ENCODE measurements at regions not wholly inside any gene's neighbourhood (a gene's known extent, or its start where the extent isn't known, plus 50 kb on each side); places are given as distances from the start of the nearest gene placed in this dataset.
"Not testable (repeated sequence)": the region's sequence is repeated elsewhere in the genome, so short reads cannot be mapped to it uniquely, and the experiment has no call there.

- no peak overlapping the region for H3K27ac ChIP-seq
- H3K4me3 ChIP-seq, result no peak overlapping the region
- intact Hi-C loops (cut with DNase I), result no loop called here
- H3K36me3 ChIP-seq, result no peaks in the 10 kb centered on the region
- H3K27me3 ChIP-seq (replicated peaks; ENCODE audit: insufficient read depth), result no peaks in the 10 kb centered on the region
- DNase-seq (ENCODE audit: low spot score), result no peak
- no peaks in the 10 kb centered on the region for H3K4me1 ChIP-seq (replicated peaks)
- 85% methylated on average over 3 of the region's 3 CpGs for WGBS
- H3K9me3 ChIP-seq, result no peaks in the 10 kb centered on the region
- no peak for TF ChIP-seq POLR2A (IDR thresholded peaks at IDR 0.05)
Observed at GRCh38 chr3:31095255-31095654, 200.8 kb upstream of the GADL1 start.

GRCh38 chr3:31096661-31097395 lies 202.4 kb upstream of the GADL1 start:
- Histone ChIP-seq H3K4me1 (replicated peaks) (no peaks in the 10 kb centered on the region), H3K4me3 (no peak overlapping the region), H3K9me3 (no peaks in the 10 kb centered on the region), H3K27ac (no peak overlapping the region), H3K36me3 (no peaks in the 10 kb centered on the region), H3K27me3 (replicated peaks; ENCODE audit: insufficient read depth) (no peaks in the 10 kb centered on the region)
- intact Hi-C loops (cut with DNase I), result no loop called here
- DNase-seq (ENCODE audit: low spot score), result no peak
- 82% methylated on average over 5 of the region's 5 CpGs for WGBS
- TF ChIP-seq POLR2A (IDR thresholded peaks at IDR 0.05) (no peak), POLR2AphosphoS5 (IDR thresholded peaks at IDR 0.05) (no peak)
- TF ChIP-seq, protein P1, sequence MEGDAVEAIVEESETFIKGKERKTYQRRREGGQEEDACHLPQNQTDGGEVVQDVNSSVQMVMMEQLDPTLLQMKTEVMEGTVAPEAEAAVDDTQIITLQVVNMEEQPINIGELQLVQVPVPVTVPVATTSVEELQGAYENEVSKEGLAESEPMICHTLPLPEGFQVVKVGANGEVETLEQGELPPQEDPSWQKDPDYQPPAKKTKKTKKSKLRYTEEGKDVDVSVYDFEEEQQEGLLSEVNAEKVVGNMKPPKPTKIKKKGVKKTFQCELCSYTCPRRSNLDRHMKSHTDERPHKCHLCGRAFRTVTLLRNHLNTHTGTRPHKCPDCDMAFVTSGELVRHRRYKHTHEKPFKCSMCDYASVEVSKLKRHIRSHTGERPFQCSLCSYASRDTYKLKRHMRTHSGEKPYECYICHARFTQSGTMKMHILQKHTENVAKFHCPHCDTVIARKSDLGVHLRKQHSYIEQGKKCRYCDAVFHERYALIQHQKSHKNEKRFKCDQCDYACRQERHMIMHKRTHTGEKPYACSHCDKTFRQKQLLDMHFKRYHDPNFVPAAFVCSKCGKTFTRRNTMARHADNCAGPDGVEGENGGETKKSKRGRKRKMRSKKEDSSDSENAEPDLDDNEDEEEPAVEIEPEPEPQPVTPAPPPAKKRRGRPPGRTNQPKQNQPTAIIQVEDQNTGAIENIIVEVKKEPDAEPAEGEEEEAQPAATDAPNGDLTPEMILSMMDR (IDR thresholded peaks at IDR 0.05), result no peak

- intact Hi-C loops (cut with DNase I), result no loop called here
- DNase-seq (ENCODE audit: low spot score), result no peak
- 100% methylated on average over 1 of the region's 1 CpG for WGBS
- Histone ChIP-seq H3K4me3 (no peak overlapping the region), H3K4me1 (replicated peaks) (no peaks in the 10 kb centered on the region), H3K27ac (no peak overlapping the region), H3K27me3 (replicated peaks; ENCODE audit: insufficient read depth) (no peaks in the 10 kb centered on the region), H3K36me3 (no peaks in the 10 kb centered on the region), H3K9me3 (no peaks in the 10 kb centered on the region)
- no peak for TF ChIP-seq POLR2A (IDR thresholded peaks at IDR 0.05)
- TF ChIP-seq, protein P1 (IDR thresholded peaks at IDR 0.05), result no peak
- no peak for TF ChIP-seq POLR2AphosphoS5 (IDR thresholded peaks at IDR 0.05)
Observed at GRCh38 chr3:31100519-31100918, 206.1 kb upstream of the GADL1 start.

DNA sequence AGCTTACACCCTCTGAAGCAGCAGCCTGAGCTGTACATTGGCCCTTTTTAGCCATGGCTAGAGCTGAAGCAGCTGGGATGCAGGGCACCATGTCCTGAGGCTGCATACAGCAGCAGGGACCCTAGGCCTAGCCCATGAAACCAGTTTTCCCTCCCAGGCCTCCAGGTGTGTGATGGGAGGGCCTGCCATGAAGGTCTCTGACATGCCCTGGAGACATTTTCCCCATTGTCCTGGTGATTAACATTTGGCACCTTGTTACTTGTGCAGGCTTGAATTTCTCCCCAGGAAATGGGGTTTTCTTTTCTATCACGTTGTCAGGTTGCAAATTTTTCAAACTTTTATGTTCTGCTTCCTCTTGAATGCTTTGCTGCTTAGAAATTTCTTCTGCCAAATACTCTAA lies 206.8 kb upstream of the GADL1 start:
- WGBS, result 13% methylated on average over 1 of the region's 1 CpG
- DNase-seq (ENCODE audit: low spot score); H3K4me1 ChIP-seq (replicated peaks); H3K27ac ChIP-seq; H3K9me3 ChIP-seq; intact Hi-C loops (cut with DNase I); H3K36me3 ChIP-seq; H3K4me3 ChIP-seq; H3K27me3 ChIP-seq (replicated peaks; ENCODE audit: insufficient read depth): not testable (repeated sequence)

DNA sequence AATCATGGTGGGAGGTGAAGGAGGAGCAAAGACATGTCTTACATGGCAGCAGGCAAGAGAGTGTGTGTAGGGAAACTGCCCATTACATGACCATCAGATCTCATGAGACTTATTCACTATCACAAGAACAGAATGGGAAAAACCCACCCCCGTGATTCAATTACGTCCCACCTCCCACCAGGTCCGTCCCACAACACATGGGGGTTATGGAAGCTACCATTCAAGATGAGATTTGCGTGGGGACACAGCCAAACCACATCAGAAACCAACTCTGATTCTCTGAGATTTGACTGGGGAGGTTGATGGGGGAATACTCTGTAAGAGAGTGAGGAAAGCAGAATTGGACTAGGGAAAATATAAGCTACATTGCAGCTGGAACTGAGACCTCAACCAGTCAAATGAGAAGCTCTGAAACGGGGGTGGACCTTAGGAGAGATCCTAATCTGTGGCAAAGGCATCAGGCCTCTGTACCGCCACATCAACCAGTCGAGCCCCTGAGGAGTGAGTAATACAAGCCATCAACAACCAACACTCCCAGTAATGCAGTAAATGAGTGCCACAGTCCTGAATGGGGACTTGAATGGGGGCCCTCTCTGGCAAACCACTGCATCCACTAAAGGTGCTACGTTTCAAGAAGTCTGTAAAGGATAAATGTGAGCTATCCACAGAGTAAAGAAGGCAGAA lies 207.9 kb upstream of the GADL1 start:
- Histone ChIP-seq H3K9me3 (no peaks in the 10 kb centered on the region), H3K27ac (no peak overlapping the region), H3K36me3 (no peaks in the 10 kb centered on the region), H3K4me3 (no peak overlapping the region), H3K27me3 (replicated peaks; ENCODE audit: insufficient read depth) (no peaks in the 10 kb centered on the region), H3K4me1 (replicated peaks) (no peaks in the 10 kb centered on the region)
- WGBS, result 90% methylated on average over 8 of the region's 8 CpGs
- DNase-seq (ENCODE audit: low spot score), result no peak
- TF ChIP-seq POLR2A (IDR thresholded peaks at IDR 0.05) (no peak), POLR2AphosphoS5 (IDR thresholded peaks at IDR 0.05) (no peak)
- TF ChIP-seq, protein P1 (IDR thresholded peaks at IDR 0.05), result no peak
- intact Hi-C loops (cut with DNase I), result no loop called here

GRCh38 chr3:31103181-31103580 lies 208.7 kb upstream of the GADL1 start:
- TF ChIP-seq POLR2AphosphoS5 (IDR thresholded peaks at IDR 0.05) (no peak), POLR2A (IDR thresholded peaks at IDR 0.05) (no peak)
- TF ChIP-seq, protein P1 (IDR thresholded peaks at IDR 0.05), result no peak
- 76% methylated on average over 2 of the region's 2 CpGs for WGBS
- intact Hi-C loops (cut with DNase I), result no loop called here
- no peak for DNase-seq (ENCODE audit: low spot score)
- H3K36me3 ChIP-seq, result no peaks in the 10 kb centered on the region
- no peak overlapping the region for H3K27ac ChIP-seq
- H3K27me3 ChIP-seq (replicated peaks; ENCODE audit: insufficient read depth), result no peaks in the 10 kb centered on the region
- H3K4me3 ChIP-seq, result no peak overlapping the region
- no peaks in the 10 kb centered on the region for H3K4me1 ChIP-seq (replicated peaks)
- H3K9me3 ChIP-seq, result no peaks in the 10 kb centered on the region

Data from prostate gland (tissue), 2 donors.